Astrocyte of the spinal cord (primary cell): ENCODE measurements at regions not wholly inside any gene's neighbourhood (a gene's known extent, or its start where the extent isn't known, plus 50 kb on each side); places are given as distances from the start of the nearest gene placed in this dataset.

Experiments
- DNase-seq: peaks from one replicate; pipeline ENCODE4 v3.0.0; 2011; ENCODE audit warnings: low read depth, low spot score
- H3K4me3 ChIP-seq: 2 replicates; pipeline ENCODE4 v1.5.1; 2011; ENCODE audit warnings: low read depth, mild to moderate bottlenecking, low read length, moderate library complexity
- in situ Hi-C: cut with HindIII; loops from 2 replicates; pipeline ENCODE4 v1.10.0; 2017; ENCODE audit warnings: low sequenced_read_pairs
- TF ChIP-seq, protein P1 (sequence below): IDR thresholded peaks from 2 replicates; pipeline ENCODE4 v1.5.1; 2012; ENCODE audit warnings: low read depth, mild to moderate bottlenecking, low read length, inconsistent platforms

DNA sequence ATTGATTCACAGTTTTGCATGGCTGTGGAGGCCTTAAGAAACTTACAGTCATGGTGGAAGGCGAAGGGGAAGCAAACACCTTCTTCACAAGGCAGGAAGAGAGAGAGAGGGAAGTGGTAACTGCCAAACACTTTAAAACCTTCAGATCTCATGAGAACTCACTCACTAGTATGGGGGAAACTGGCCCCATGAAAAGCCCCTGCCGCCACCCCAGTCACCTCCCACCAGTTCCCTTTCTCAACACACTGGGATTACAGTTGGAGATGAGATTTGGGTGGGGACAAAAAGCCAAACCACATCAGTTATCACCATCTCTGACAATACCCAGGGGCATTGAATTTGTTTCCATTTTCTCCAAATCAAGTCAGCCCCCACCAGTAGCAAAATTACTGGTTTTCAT is 740.4 kb downstream of the GATA3 start:
- TF ChIP-seq, protein P1, sequence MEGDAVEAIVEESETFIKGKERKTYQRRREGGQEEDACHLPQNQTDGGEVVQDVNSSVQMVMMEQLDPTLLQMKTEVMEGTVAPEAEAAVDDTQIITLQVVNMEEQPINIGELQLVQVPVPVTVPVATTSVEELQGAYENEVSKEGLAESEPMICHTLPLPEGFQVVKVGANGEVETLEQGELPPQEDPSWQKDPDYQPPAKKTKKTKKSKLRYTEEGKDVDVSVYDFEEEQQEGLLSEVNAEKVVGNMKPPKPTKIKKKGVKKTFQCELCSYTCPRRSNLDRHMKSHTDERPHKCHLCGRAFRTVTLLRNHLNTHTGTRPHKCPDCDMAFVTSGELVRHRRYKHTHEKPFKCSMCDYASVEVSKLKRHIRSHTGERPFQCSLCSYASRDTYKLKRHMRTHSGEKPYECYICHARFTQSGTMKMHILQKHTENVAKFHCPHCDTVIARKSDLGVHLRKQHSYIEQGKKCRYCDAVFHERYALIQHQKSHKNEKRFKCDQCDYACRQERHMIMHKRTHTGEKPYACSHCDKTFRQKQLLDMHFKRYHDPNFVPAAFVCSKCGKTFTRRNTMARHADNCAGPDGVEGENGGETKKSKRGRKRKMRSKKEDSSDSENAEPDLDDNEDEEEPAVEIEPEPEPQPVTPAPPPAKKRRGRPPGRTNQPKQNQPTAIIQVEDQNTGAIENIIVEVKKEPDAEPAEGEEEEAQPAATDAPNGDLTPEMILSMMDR, result no peak
- in situ Hi-C loops, result no loop called here
- DNase-seq, result no peak
- H3K4me3 ChIP-seq, result no peak overlapping the region

DNA sequence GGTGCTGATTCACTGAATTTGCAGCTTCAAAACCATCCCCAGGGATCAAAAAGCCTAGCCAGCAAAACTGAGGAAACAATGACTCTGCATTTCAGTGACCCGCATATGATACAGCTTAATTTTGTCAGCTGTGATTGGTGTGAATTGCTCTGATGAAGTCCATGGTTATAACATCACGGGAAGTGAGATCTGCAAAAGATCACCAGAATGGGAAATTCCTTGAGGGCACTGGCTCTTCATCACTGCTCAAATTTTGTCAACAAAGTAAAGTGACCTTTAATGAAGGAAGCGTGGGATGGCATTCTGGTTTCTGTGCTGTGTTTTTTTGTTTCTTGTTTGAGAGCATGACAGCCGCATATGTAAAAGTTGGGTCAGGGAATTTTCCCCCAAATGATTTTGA is 745.9 kb downstream of the GATA3 start:
- in situ Hi-C loops, result no loop called here
- TF ChIP-seq, protein P1, result no peak
- H3K4me3 ChIP-seq, result no peak overlapping the region
- no peak for DNase-seq

DNA sequence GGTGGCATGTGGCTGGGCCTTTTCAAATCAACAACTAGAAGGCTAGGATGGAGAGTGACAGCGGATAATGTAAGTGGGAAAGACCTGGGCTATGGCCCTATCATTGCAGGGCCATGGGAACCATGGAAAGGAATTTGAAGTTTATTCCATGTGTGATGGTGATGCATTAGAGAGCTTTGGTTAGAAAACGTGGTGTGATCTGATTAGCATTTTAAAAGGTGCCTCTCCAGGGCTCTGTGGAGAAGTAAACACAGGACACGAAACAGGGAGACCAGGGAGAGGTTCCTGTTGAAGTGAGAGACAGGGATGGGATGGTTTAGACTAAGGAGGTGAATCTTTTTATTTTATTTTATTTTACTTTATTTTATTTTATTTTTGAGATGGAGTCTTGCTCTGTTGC is 749.5 kb downstream of the GATA3 start:
- no peak for DNase-seq
- TF ChIP-seq, protein P1, result no peak
- no peak overlapping the region for H3K4me3 ChIP-seq
- in situ Hi-C loops, result no loop called here

DNA sequence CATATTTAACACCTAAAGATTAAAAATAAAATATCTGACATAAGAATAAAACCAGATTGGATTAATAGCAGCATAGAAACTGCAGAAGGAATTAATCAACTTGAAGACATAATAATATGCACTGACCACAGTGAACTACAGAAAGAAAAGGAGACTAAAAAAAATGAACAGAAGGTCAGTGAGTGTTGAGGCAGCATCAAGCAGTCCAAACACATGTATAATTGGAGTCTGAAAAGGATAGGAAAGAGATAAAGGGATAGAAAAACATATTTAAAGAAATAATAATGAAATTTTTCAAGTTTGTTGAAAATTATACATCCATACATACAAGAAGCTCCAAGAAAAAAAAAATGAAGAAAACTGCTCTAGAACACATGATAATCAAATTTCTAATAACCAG is 756.2 kb downstream of the GATA3 start:
- no peak overlapping the region for H3K4me3 ChIP-seq
- TF ChIP-seq, protein P1, result no peak
- DNase-seq, result no peak
- in situ Hi-C loops, result no loop called here

DNA sequence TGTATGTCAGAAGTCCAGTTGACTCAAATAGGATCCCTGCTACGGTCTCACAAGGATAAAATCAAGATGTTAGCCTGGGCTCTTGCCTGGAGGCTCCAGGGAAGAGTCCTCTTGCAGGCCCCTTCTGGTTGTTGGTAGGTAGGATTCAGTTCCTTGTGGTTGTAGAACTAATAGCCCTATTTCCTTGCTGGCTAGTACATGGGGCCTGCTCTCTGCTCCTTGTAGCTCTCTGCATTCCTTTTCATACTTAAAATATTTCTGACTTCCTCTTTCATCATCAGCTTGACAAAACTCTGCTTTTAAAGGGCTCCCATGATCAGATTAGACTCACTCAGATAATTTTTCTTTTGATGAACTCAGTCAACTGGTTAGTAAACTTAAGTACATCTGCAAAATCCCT is 756.7 kb downstream of the GATA3 start:
- in situ Hi-C loops, result no loop called here
- H3K4me3 ChIP-seq, result no peak overlapping the region
- no peak for DNase-seq
- TF ChIP-seq, protein P1, result no peak

DNA sequence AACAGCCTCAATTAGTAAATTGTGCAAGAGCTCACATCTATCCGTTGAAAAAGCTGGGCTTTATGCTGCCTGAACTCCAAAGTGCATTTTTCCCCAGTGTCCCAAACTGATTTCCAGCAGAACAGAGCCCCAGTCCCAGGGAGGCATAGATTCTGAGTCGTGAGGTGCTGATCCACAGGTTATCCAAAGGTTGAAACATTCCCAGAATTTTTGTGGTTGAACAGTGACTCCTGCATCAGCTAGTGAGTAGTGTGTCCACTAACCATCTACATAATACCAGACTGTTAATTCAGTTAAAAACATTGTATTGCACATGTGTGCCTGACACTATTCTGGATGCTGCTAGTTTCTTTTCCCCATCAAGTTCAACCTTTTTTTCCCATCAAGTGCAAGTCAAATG is 761.5 kb downstream of the GATA3 start:
- in situ Hi-C loops, result no loop called here
- no peak for DNase-seq
- no peak overlapping the region for H3K4me3 ChIP-seq
- TF ChIP-seq, protein P1, result no peak

DNA sequence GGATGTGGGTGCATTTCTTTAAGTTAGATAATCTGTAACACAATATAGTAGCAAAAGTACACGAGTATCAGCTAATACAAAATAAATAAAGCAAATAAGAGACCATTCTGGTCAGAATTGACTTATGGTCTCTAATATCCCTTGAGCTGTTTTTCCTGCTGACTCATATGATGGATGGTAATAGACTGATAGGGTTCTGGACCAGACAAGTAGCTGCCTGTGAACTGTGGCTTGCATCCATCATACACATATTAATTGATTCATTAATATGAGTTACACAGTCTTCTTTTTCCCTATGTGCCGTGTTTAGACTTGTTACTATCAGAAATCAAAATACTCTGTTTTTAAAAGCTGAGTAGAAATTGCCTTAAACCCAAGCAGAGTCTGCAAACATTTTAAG is 762.8 kb downstream of the GATA3 start:
- in situ Hi-C loops, result no loop called here
- TF ChIP-seq, protein P1, result no peak
- no peak for DNase-seq

More for the DNA sequence above, 762.8 kb downstream of the GATA3 start:
- no peak overlapping the region for H3K4me3 ChIP-seq
